CD4-positive, alpha-beta T cell treated with Interleukin-17A for 4 hours (primary cell): ENCODE measurements at regions not wholly inside any gene's neighbourhood (a gene's known extent, or its start where the extent isn't known, plus 50 kb on each side); places are given as distances from the start of the nearest gene placed in this dataset.
"Not testable (repeated sequence)": the region's sequence is repeated elsewhere in the genome, so short reads cannot be mapped to it uniquely, and the experiment has no call there.

Experiments
- DNase-seq: peaks from one replicate; pipeline ENCODE4 v3.0.0-alpha.2; 2020; ENCODE audit warnings: mixed read lengths

DNA sequence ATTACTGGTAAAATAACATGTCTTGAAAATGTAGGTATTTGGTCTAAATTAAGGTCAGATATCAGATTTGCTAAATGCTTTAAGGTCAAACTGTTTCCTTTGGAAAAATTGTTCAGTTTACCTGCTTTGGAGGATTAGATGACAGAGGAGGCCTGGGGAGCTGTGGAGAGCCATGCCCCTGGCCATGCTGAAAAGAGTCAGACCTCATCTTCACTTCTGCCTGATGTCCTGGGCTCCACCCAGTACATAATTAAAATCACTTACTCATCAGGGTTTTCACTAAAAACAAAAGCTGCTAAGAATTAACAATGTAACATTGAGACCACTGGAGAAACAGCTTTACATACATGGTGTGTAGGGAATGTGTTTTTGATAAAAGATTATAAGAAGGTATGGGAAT is 60.8 kb upstream of the UNC93A start:
- DNase-seq, result no peak

DNA sequence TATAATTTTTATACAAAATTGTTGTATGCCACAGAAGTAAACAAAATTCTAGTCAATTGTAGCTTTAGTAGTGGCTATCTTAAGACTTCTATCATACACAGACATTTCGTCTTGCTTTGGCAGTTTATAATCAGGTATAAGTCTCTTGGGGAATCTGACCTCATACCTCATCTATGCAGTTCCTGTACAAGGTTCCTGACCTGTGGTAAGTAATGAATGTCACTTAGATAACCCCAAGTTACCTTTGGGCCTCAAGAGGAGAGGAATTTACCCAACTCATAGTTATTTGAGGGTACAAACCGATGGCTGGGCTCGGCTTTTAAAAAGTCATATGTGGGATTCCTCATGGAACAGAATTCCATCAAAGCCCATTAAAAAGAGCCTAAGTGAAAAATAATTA is 58.8 kb upstream of the UNC93A start:
- no peak for DNase-seq

DNA sequence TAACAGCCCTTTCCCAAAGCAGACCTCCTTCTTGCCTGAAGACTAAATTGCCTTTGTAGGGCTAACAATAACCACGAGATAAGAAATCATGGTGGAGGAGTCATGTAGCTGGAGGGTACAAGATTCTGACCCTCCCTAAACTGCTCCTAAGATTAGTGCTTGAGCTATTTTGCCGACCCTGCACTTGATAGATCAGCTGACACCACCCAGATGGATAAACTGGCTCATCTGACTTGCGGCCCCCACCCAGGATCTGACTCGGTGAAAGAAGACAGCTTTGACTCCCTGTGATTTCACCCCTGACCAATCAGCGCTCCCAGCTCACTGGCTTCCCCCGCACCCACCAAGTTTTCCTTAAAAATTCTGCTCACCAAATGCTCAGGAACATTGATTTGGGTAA is 57.6 kb upstream of the UNC93A start:
- DNase-seq, result no peak

DNA sequence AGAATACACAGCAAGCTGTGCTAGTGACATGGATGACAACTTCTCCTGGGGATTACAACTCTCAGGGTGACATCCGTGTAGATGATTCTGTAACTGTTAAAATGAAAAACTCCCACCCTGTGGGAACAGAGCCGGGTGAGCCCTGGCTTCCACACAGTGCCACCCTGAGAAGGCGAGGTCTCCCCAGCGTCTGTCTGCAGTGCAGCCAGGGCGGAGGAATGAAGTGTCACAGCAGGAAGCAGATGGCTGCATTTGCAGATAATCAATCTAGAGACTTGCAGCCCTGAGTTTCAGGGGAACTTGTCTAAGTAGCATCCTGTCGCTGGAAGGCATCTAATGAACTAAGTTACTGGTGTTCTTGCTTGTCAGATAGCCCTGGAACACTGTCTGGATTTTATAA is 56.5 kb upstream of the UNC93A start:
- DNase-seq, result not testable (repeated sequence)

DNA sequence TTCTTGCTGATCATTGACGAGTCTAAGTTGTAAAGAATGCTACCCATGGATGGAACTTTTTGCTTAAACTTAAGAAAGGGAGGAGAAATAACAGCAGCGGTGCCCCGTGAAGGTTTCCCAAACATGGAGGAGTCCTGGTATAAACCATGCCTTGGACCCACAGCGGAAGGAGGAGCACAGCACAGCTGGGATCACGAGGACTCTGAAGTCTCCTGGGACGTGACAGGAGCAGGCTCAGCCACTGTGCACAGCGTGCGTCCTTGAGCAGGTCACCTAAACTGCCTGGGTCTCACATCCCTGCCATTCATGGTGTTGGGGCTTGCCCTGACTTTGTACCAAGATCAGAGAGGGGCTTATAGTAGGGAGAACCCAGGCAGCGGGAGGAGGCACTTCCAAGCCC is 56.1 kb upstream of the UNC93A start:
- no peak for DNase-seq

DNA sequence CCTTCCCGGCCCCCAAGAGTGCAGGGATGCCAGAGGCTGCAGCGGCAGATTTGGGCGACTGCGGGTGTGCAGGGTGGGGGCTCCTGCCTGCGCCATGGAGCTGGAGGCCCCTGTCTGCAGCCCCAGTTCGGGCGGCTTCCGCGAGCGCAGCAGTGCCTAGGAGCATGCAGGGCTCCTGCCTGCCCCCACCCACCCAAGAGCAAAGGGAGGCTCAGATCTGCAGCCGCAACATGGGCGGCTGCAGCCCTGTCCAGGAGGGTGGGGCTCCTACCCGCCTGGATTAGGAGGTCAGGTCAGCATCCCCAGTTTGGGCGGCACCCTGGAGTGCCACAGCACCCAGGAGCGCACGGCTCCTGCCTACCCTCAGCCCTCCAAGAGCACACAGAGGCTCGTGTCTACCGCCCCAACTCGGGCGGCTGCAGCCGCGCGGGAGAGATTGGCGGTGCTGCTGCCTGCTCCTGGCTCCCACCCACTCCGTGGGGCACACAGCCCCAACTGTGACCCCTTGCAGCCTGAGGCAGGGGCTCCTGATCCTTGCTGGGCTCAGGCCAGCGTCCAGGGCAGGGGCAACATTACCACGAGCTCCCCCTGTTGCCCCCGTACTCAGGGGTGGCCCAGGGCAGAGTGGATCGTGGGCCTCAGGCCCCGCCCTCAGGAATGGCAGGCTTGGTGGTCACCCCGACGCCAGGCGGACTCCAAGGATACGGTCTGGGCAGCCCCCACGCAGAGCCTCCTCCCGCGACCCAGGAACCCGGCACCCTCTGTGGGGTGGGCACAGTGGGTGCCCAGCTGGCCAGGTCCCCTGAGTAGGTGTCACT is 55.5 kb upstream of the UNC93A start:
- DNase-seq, result no peak

DNA sequence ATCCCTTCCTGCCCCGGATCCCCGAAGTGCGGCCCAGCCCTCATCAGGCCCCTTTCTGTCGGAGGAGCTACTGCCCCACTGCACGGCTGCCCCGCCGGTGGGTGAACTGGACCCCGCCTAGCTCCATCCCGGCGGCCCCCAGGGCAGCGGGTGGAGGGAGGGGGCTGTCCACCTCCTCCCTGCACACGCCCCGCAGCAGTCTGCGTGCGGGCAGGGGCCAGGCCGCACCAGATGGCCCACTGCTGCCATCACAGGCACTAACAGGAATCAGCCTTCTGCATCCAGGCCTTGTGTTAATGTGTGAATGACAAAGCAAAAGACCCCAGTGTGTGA is 54.9 kb upstream of the UNC93A start:
- DNase-seq, result no peak

DNA sequence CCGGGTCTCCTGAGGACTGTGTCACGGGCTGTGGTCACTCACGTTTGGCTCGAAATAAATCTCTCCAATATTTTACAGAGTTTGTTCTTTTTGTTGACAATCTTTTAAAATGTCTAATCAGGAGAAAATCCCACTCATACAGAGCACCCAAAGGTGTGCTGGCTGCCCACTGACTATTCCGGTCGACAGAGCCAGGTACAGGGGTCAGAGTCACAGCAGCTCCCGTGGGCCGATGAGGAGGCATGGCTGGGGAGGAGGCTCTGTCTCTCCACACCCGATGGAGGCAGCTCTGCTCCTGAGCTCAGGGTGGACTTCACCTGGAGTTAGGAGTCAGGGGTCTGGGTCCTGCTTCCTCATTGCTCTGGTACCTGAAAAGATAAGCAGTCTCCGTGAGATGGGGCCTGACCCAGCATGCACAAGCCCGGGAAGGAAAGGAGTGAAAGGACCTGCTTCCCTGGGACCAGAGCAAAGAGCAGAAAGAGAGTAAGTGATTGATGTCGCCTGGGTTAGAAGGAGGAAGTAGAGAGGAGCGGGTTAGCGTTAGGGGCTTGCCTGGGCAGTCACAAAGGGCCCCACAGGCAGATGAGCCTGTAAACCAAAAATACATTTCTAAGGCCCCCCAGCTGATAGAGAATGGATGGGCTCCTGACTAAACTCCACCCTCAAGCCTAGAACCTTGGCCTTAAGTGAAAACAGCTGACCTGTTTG is 53.5 kb upstream of the UNC93A start:
- DNase-seq, result no peak

DNA sequence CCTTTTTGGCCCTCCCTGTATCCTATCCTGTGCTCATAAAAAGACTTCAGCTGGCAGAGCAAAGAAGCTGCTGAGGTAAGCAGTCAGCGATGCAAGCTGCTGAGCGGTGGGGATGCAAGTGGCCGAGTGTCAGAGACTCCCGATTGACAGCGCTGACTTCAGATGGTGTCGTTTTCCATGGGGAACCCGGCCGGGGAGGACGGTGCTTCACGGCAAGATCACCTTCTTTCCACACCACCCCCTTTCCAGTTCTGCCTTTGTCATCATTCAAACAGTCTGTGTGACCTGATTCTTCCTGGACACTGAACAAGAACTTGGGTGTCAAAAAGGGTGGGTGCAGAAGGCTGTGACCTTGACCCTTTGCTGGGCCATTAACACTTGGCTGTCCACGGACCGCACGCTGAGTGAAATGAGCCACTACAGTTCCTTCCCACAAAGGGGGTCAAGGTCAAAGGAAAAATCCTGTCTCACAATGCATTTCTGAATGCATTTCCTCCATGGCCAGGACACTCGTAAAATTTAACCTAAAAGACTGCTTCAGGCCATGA is 52.9 kb upstream of the UNC93A start:
- DNase-seq, result no peak

DNA sequence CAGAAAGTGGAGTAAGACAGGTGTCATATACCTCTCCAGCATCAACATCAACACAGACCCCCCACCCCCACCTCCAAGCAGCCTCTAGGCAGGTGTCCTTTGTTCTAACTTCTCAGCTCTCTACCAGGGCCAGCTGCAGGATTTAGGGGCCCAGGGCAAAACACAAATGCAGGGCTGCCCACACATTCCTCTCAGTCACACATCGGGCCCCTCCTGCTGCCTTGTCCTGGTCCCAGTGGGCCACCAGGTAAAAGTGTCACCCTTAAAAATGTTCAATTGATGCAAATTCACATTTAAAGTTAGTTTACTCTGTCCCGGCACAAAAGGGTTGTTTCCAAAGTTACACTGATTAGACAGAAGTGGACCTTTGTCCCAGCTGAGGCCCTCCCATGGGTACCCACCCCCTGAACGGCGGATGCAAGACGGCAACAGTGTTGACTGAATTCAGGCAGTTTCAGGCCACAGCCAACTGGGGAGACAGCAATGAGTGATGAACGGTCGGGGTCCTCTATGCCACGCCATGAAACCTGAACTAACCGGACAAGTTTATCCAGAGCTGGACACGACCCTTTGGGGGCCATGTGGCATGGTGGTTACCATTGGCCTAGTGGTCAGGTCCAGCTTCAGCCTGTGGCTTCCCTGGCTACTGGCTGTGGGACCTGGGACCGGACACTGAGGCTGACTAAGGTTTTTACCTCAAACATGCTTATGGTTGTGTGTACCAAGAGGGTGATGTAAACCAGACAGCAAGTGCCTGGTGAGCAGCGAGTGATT is 52.2 kb upstream of the UNC93A start:
- no peak for DNase-seq

DNA sequence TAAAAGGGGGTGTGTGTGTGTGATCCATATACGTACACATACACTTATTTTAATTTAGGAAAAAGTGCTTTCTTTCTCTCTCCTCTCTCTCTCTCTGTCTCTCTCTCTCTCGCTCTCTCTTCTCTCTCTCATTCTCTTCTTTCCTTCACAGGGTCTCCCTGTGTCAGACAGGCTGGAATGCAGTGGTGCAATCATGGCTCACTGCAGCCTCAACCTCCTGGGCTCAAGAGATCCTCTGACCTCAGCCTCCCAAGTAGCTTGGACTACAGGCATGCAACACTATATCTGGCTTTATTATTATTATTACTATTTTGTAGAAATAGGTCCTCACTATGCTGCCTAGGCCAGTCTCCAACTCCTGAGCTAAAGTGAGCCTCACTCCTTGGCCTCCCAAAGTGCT is 51.6 kb upstream of the UNC93A start:
- DNase-seq, result not testable (repeated sequence)

DNA sequence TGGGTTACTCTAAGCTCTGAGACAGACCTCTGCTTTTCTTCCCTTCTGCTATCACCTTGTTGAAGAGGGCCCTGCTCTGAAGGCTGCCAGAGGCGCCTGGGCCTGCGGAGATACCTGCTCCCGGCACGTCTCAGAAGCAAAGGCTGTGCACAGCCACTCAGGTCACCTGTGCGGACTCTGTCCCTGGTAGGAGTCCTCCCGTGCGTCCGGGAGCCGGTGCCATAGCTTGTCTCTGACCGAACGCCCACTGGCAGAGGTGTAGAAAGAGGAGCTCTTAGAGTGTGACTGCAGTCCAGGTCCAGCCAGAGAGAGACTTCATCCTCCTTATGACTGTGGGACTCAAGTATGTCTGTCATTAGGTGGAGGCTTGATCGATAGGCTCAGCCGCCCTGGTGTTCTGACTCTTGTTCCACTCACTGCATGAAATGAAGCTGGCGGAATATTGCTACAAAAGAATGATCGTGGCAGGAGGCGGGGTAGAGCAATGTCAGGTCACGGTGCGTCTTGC is 51.0 kb upstream of the UNC93A start:
- no peak for DNase-seq
